ENCODE measurements at regions not wholly inside any gene's neighbourhood (a gene's known extent, or its start where the extent isn't known, plus 50 kb on each side); places are given as distances from the start of the nearest gene placed in this dataset.
A peak's percentile ranks its signal among the peaks of the same experiment; 100 is the strongest.

- H3K27ac Mint-ChIP-seq: no peak overlapping the region
- no peak for TF ChIP-seq CTCF (IDR thresholded peaks at IDR 0.05; ENCODE audit: unreplicated experiment in 3 of 3)
- H3K36me3 Mint-ChIP-seq (ENCODE audit: low read depth): peaks cover 3% of the 10 kb centered on the region
- no peak overlapping the region for H3K4me3 Mint-ChIP-seq
- no peaks in the 10 kb centered on the region for H3K4me1 Mint-ChIP-seq
- peaks cover 6% of the 10 kb centered on the region for H3K9me3 Mint-ChIP-seq
- H3K27me3 Mint-ChIP-seq (ENCODE audit: low read depth): no peaks in the 10 kb centered on the region
These were observed 655.9 kb upstream of the IGFBP3 start for GRCh38 chr7:46576950-46577349.

GRCh38 chr7:46572691-46573090 lies 651.6 kb upstream of the IGFBP3 start:
- H3K9me3 Mint-ChIP-seq: peaks cover 6% of the 10 kb centered on the region
- H3K4me3 Mint-ChIP-seq: no peak overlapping the region
- no peaks in the 10 kb centered on the region for H3K27me3 Mint-ChIP-seq (ENCODE audit: low read depth)
- no peak for TF ChIP-seq CTCF (IDR thresholded peaks at IDR 0.05; ENCODE audit: unreplicated experiment in 3 of 3)
- H3K27ac Mint-ChIP-seq: peak overlapping the region in 1 of 3 experiments; percentile 71
- H3K4me1 Mint-ChIP-seq: peaks cover 13% of the 10 kb centered on the region
- peaks cover 3% of the 10 kb centered on the region for H3K36me3 Mint-ChIP-seq (ENCODE audit: low read depth)

GRCh38 chr7:46571996-46572395 lies 650.9 kb upstream of the IGFBP3 start:
- Mint-ChIP-seq H3K36me3 (ENCODE audit: low read depth) (peaks cover 3% of the 10 kb centered on the region), H3K27me3 (ENCODE audit: low read depth) (no peaks in the 10 kb centered on the region), H3K27ac (no peak overlapping the region), H3K9me3 (peaks cover 5% of the 10 kb centered on the region), H3K4me1 (peaks cover 20% of the 10 kb centered on the region), H3K4me3 (no peak overlapping the region)
- TF ChIP-seq CTCF (IDR thresholded peaks at IDR 0.05; ENCODE audit: unreplicated experiment in 3 of 3): no peak

- H3K27ac Mint-ChIP-seq: peak overlapping the region; percentile 58 to 71 (median 69)
- H3K9me3 Mint-ChIP-seq: peaks cover 8% of the 10 kb centered on the region
- TF ChIP-seq CTCF (IDR thresholded peaks at IDR 0.05; ENCODE audit: unreplicated experiment in 3 of 3): no peak
- H3K4me1 Mint-ChIP-seq: peaks cover 34% of the 10 kb centered on the region
- no peak overlapping the region for H3K4me3 Mint-ChIP-seq
- H3K27me3 Mint-ChIP-seq (ENCODE audit: low read depth): no peaks in the 10 kb centered on the region
- peaks cover 7% of the 10 kb centered on the region for H3K36me3 Mint-ChIP-seq (ENCODE audit: low read depth)
These were observed 648.0 kb upstream of the IGFBP3 start for GRCh38 chr7:46569133-46569465.

- peaks cover 7% of the 10 kb centered on the region for H3K9me3 Mint-ChIP-seq
These were observed 647.5 kb upstream of the IGFBP3 start for GRCh38 chr7:46568420-46569132.

More at GRCh38 chr7:46568420-46569132, 647.5 kb upstream of the IGFBP3 start:
- TF ChIP-seq CTCF (IDR thresholded peaks at IDR 0.05; ENCODE audit: unreplicated experiment in 3 of 3): no peak
- no peak overlapping the region for H3K4me3 Mint-ChIP-seq
- peaks cover 34% of the 10 kb centered on the region for H3K4me1 Mint-ChIP-seq
- no peaks in the 10 kb centered on the region for H3K27me3 Mint-ChIP-seq (ENCODE audit: low read depth)
- peak overlapping the region; percentile 58 to 71 (median 69) for H3K27ac Mint-ChIP-seq
- peaks cover 4% of the 10 kb centered on the region for H3K36me3 Mint-ChIP-seq (ENCODE audit: low read depth)

Data from nephron (organoid).